Calu3 (cell line): ENCODE measurements at regions not wholly inside any gene's neighbourhood (a gene's known extent, or its start where the extent isn't known, plus 50 kb on each side); places are given as distances from the start of the nearest gene placed in this dataset.

Experiments used
- BruUV-seq: library from RNA; stranded (reverse); fragments of 400-500 nt; replicated peaks from 2 replicates; lab custom pipeline; 2021; lab: Mats Ljungman, UMichigan
- CTCF ChIA-PET: fragments of 300-600 bp; sonication (Branson Sonifier 250); formaldehyde crosslinking; loops from one replicate; lab custom pipeline; 2022; ENCODE audit warnings: antibody characterized with exemption; lab: Charles Lee
- DNase-seq: peaks from one replicate; pipeline ENCODE4 v3.0.0; 2022
- H3K27ac Mint-ChIP-seq: one replicate; pipeline ENCODE4 v1.8.0; 2022; ENCODE audit warnings: mixed read lengths; ENCODE audit not compliant: unreplicated experiment
- H3K27me3 Mint-ChIP-seq: one replicate; pipeline ENCODE4 v1.8.0; 2022; ENCODE audit warnings: mixed read lengths; ENCODE audit not compliant: unreplicated experiment
- H3K36me3 Mint-ChIP-seq: one replicate; pipeline ENCODE4 v1.8.0; 2022; ENCODE audit warnings: mild to moderate bottlenecking, moderate library complexity, mixed read lengths; ENCODE audit not compliant: insufficient read depth, unreplicated experiment
- H3K4me1 Mint-ChIP-seq: one replicate; pipeline ENCODE4 v1.8.0; 2022; ENCODE audit warnings: mild to moderate bottlenecking, low read depth, mixed read lengths; ENCODE audit not compliant: unreplicated experiment
- H3K4me3 Mint-ChIP-seq: one replicate; pipeline ENCODE4 v1.8.0; 2022; ENCODE audit warnings: mild to moderate bottlenecking, low read depth, moderate library complexity, mixed read lengths; ENCODE audit not compliant: unreplicated experiment
- H3K9me3 Mint-ChIP-seq: one replicate; pipeline ENCODE4 v1.8.0; 2022; ENCODE audit warnings: low read depth, mixed read lengths; ENCODE audit not compliant: unreplicated experiment
- CTCF ChIP-seq: fragments of 200-600 bp; IDR thresholded peaks from one replicate; pipeline ENCODE4 v1.8.0; 2022; ENCODE audit warnings: antibody characterized with exemption; ENCODE audit not compliant: unreplicated experiment
- intact Hi-C: fragments of 100-400 bp; cut with micrococcal nuclease; formaldehyde crosslinking; loops from one replicate; pipeline ENCODE4 v1.10.0; 2022; ENCODE audit not compliant: unreplicated experiment

- intact Hi-C loops, result no loop called here
- no TSS peak for BruUV-seq
- Mint-ChIP-seq H3K27ac (no peak overlapping the region), H3K36me3 (no peaks in the 10 kb centered on the region), H3K4me1 (no peaks in the 10 kb centered on the region), H3K4me3 (no peak overlapping the region), H3K27me3 (no peaks in the 10 kb centered on the region), H3K9me3 (peaks cover 12% of the 10 kb centered on the region)
- CTCF ChIA-PET, result no interaction called here
- DNase-seq, result no peak
- TF ChIP-seq CTCF, result no peak
Measured at GRCh38 chr2:77602771-77603170, 80.6 kb upstream of the LRRTM4 start.

- H3K4me1 Mint-ChIP-seq, result no peaks in the 10 kb centered on the region
- H3K36me3 Mint-ChIP-seq, result no peaks in the 10 kb centered on the region
- H3K4me3 Mint-ChIP-seq, result no peak overlapping the region
- H3K9me3 Mint-ChIP-seq, result peaks cover 9% of the 10 kb centered on the region
- TF ChIP-seq CTCF, result no peak
- no peak overlapping the region for H3K27ac Mint-ChIP-seq
- CTCF ChIA-PET, result no interaction called here
- DNase-seq, result no peak
- H3K27me3 Mint-ChIP-seq, result no peaks in the 10 kb centered on the region
- BruUV-seq, result no TSS peak
- intact Hi-C loops, result no loop called here
Measured at GRCh38 chr2:77604953-77605929, 83.1 kb upstream of the LRRTM4 start.

GRCh38 chr2:77608510-77608909 is 86.3 kb upstream of the LRRTM4 start:
- Mint-ChIP-seq H3K4me1 (no peaks in the 10 kb centered on the region), H3K9me3 (peaks cover 13% of the 10 kb centered on the region), H3K27ac (no peak overlapping the region), H3K4me3 (no peak overlapping the region), H3K36me3 (no peaks in the 10 kb centered on the region), H3K27me3 (no peaks in the 10 kb centered on the region)
- no TSS peak for BruUV-seq
- CTCF ChIA-PET, result no interaction called here
- TF ChIP-seq CTCF, result no peak
- intact Hi-C loops, result no loop called here
- no peak for DNase-seq

GRCh38 chr2:77629539-77629938 is 107.4 kb upstream of the LRRTM4 start:
- intact Hi-C loops, result no loop called here
- DNase-seq, result no peak
- Mint-ChIP-seq H3K4me1 (no peaks in the 10 kb centered on the region), H3K27ac (no peak overlapping the region), H3K27me3 (no peaks in the 10 kb centered on the region), H3K36me3 (no peaks in the 10 kb centered on the region), H3K9me3 (peaks cover 5% of the 10 kb centered on the region), H3K4me3 (no peak overlapping the region)
- no TSS peak for BruUV-seq
- CTCF ChIA-PET, result no interaction called here
- TF ChIP-seq CTCF, result no peak
